ENCODE measurements at regions not wholly inside any gene's neighbourhood (a gene's known extent, or its start where the extent isn't known, plus 50 kb on each side); places are given as distances from the start of the nearest gene placed in this dataset.

DNA sequence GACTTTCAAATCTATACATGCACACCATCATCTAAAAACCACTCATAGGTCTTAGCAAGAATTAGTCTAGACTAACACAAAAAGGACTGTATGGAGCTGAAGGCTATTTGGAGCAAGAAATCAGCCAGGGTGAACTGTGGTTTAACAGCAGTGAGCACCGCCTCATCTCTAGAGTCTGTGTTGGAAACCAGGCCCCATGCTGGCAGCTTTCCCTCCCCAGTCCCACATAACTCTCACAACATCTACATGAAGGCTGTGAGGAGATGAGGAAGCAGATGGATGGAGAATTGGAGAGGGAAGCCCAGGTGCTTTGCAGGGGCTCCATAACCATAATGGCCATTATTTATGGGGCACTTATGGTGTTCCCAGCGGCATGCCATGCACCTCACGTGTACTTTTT lies 133.2 kb upstream of the TOPAZ1 start:
- no peak overlapping the region for H3K4me3 ChIP-seq (replicated peaks; ENCODE audit: low read depth, low read length)
- no peak for DNase-seq (ENCODE audit: extremely low read depth, low read depth)
- TF ChIP-seq, protein P1, sequence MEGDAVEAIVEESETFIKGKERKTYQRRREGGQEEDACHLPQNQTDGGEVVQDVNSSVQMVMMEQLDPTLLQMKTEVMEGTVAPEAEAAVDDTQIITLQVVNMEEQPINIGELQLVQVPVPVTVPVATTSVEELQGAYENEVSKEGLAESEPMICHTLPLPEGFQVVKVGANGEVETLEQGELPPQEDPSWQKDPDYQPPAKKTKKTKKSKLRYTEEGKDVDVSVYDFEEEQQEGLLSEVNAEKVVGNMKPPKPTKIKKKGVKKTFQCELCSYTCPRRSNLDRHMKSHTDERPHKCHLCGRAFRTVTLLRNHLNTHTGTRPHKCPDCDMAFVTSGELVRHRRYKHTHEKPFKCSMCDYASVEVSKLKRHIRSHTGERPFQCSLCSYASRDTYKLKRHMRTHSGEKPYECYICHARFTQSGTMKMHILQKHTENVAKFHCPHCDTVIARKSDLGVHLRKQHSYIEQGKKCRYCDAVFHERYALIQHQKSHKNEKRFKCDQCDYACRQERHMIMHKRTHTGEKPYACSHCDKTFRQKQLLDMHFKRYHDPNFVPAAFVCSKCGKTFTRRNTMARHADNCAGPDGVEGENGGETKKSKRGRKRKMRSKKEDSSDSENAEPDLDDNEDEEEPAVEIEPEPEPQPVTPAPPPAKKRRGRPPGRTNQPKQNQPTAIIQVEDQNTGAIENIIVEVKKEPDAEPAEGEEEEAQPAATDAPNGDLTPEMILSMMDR (IDR thresholded peaks at IDR 0.05; ENCODE audit: low read depth, low read length, missing control alignments), result no peak

DNA sequence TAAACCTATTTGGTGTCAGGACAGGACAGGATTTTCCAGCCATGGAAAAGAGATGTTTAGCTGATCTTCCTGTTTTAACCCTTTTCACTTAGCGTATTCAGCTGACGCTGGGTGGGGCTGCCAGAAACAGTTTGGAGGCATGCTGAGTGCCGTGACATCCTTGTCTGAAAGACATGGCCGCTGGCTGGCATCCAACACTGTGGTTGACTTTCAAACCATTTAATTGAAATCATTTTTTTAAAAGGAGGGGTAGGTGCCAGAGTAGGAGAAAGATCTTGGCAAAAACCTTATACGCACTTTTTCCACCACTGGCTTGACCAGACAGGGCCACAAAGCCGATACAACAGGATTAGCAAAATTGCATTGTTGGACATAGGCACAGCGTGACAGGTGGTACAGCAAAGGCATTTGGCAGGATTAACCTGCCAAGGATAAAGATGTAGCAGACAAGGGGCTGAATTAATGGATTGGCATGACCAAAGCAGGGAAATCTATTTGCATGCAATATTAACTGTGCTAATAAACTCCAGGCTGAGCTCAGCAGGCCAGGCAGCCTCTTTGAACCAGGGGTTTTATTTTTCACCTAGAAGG lies 131.8 kb upstream of the TOPAZ1 start:
- no peak for DNase-seq (ENCODE audit: extremely low read depth, low read depth)
- no peak overlapping the region for H3K4me3 ChIP-seq (replicated peaks; ENCODE audit: low read depth, low read length)
- TF ChIP-seq, protein P1 (IDR thresholded peaks at IDR 0.05; ENCODE audit: low read depth, low read length, missing control alignments), result no peak

DNA sequence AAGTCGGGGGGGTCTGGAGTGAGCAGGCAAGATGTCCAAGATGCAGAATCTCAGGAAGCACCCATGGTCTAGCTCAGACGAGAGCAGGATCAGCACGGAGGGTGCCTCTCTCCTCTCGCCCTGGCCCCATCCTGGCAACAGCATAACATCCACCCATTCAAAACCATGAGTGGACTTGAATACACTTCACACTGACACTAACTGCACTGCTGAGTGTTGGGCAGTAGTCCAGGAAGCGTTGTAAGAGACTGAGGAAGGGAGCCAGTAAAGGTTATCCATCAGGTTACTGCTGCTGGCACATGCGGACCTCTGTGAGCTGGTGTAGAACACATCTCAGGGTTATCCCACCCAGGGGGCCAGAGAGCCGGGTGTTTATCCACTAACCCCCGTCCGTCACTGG lies 131.0 kb upstream of the TOPAZ1 start:
- TF ChIP-seq, protein P1 (IDR thresholded peaks at IDR 0.05; ENCODE audit: low read depth, low read length, missing control alignments), result no peak
- DNase-seq (ENCODE audit: extremely low read depth, low read depth), result no peak
- H3K4me3 ChIP-seq (replicated peaks; ENCODE audit: low read depth, low read length), result no peak overlapping the region

DNA sequence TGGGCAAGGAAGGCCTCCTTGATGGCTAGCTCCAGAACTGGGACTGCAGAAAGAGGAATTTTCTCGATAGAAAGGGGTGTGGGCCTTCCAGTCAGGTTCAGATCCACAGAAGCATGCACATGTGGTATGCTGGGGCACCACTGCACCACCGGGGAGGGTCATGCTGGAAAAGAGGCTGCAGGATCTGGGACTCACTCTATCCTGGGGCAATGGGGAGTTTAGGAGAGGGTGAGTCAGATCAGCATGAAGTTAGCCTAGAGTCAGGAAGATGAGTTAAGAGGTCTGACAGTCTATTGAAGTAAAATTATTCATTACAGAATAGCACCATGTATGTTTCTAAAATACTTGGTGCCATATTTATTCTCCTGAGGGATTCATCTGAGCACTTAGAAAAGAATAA lies 130.2 kb upstream of the TOPAZ1 start:
- no peak overlapping the region for H3K4me3 ChIP-seq (replicated peaks; ENCODE audit: low read depth, low read length)
- no peak for DNase-seq (ENCODE audit: extremely low read depth, low read depth)
- TF ChIP-seq, protein P1 (IDR thresholded peaks at IDR 0.05; ENCODE audit: low read depth, low read length, missing control alignments), result no peak

DNA sequence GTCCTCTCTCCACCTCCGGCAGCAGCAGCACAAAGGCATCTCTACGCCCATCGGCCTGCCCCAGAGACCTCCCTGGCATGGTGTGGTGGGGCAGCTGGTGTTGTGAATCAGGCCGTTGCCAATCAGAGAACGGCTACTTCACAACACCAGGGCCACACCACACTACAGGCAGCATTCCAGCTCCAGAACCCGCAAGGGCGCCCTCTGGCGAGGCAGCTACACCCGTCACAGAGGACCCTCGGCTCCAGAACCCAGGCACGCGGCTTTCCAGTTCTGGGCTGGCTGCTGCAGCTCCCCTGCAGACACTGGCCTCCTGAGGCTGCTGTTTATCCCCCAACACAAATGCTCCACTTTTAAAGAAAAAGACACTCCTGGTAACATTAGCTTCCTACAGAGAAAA lies 127.5 kb upstream of the TOPAZ1 start:
- DNase-seq (ENCODE audit: extremely low read depth, low read depth), result no peak

DNA sequence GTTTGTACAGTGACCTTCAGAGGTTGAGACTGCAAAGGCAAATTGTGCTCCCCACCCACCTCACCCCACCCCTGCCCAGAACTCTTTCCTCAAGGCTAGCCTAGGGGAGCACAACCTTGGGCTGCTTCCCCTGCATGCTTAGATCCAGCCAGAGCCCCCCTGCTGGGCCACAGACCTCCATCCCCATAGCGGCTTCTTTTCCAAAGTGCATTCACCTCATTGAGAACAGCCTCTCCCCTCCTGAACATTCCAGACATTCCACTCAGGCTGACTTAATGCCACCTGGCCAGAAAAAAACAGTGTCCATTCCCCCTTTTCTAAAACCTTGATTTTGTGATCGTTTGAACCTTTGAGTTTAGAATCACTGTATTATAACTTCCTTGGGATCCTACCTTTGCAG lies 124.4 kb upstream of the TOPAZ1 start:
- no peak overlapping the region for H3K4me3 ChIP-seq (replicated peaks; ENCODE audit: low read depth, low read length)
- DNase-seq (ENCODE audit: extremely low read depth, low read depth), result no peak
- TF ChIP-seq, protein P1 (IDR thresholded peaks at IDR 0.05; ENCODE audit: low read depth, low read length, missing control alignments), result no peak

More for the DNA sequence above, 127.5 kb upstream of the TOPAZ1 start:
- TF ChIP-seq, protein P1 (IDR thresholded peaks at IDR 0.05; ENCODE audit: low read depth, low read length, missing control alignments), result peak; percentile 47
- H3K4me3 ChIP-seq (replicated peaks; ENCODE audit: low read depth, low read length), result no peak overlapping the region

DNA sequence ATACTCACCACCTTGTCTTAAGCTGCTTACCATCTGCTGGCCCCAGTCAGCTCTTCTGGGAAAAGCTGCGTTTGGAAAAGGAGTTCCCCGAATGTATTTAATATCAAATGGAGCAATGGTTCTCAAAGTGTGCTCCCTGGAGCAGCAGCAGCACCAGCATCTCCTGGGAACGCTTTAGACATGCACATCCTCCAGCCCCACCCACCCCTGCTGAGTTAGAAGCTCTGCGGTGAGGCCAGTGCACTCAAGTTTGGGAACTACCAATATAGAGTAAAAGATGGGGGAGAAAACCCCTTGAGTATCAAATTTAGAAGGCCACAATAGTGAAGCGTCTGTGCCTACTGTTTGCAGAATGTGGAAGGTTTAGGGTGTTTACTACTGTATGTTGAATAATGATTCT lies 124.0 kb upstream of the TOPAZ1 start:
- no peak for DNase-seq (ENCODE audit: extremely low read depth, low read depth)
- H3K4me3 ChIP-seq (replicated peaks; ENCODE audit: low read depth, low read length), result no peak overlapping the region
- TF ChIP-seq, protein P1 (IDR thresholded peaks at IDR 0.05; ENCODE audit: low read depth, low read length, missing control alignments), result no peak
